ENCODE measurements at regions not wholly inside any gene's neighbourhood (a gene's known extent, or its start where the extent isn't known, plus 50 kb on each side); places are given as distances from the start of the nearest gene placed in this dataset.

DNA sequence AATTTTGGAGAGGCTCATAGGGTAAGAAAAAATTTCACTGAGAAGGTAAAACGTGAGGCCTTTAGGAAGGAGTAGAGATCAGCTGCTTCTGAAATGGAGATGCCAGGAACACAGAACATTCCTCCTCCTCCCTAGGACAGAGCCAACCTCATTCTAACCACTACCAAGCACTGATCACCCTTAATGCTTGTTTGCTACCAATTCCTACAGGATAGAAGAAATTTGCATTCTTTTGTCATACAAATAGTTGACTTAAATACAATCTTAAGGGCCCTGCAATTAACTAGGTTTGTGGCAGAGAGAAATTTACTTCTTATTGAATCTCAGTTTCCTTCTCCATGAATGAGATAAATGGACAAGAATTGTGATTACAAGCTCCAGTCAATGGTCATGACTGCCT lies 780.2 kb upstream of the WWC1 start:
- no peak for DNase-seq

DNA sequence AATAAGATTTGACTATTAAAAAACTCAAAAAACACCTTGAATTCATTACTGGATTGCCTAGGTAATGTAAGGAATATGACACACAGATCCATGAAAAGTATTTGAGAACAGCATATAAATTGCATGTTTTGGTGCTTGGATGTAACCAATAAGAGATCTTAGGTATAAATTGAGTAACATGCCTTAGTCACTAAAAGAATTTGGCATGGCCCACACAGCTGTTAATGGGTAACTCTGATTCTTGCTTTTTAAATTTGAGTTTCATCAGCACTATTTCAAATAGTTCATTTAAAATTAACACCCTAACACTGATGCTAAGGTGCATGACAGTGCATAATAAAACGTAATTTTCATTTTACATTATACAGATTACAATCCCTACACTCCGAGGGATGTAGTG lies 779.3 kb upstream of the WWC1 start:
- DNase-seq, result no peak

DNA sequence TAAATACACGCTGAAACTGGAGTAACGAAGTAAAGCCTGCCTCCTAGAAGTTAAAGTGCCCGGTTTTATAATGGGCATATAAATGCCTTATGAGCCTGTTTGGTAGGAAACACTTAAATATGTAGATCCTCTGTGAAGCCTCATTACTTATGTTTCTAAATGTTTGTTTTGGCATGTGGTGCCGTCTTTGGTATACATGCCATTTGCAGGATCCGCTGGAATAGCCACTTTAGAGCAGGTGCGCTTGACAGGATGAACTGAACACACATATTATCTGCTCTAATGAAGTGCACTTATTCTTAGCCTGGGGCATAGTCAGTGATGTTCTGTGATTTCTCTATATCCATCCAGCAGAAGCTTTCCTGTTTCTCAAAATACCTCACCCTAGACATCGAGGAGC lies 778.1 kb upstream of the WWC1 start:
- peak; percentile 73 for DNase-seq

DNA sequence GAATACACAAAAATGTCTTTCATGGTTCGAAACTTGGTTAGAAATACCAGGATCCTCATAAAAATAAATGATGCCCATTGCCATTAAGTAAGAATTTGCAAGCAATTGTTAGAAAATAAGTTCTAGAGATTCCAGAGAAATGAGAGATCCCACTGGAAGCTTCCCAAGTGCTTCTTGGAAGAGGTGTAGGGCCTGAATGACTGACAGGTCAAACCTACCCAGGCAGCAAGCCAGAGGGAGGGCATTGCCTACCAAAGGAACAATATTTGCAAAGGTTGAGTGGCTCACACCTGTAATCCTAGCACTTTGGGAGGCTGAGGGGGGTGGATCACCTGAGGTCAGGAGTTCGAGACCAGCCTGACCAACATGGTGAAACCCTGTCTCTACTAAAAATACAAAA lies 777.0 kb upstream of the WWC1 start:
- no peak for DNase-seq

DNA sequence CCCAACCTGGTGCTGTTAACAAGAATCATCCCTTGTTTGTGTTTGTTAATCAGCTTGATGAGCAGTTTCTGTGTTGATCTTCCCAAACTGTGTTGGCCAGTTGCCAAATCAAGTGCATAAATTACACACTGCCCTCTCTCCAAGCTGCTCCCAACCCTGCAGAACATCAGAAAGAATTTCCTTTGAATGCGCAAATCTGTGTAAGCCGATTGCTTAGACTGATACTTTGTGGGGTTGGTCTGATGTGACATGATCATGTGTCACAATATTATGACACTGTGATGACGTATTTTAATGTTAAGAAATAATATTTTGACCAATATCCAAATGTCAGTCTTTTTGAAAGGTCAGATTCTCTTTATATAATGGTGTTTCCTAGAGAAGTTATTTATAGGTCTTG lies 766.4 kb upstream of the WWC1 start:
- no peak for DNase-seq

DNA sequence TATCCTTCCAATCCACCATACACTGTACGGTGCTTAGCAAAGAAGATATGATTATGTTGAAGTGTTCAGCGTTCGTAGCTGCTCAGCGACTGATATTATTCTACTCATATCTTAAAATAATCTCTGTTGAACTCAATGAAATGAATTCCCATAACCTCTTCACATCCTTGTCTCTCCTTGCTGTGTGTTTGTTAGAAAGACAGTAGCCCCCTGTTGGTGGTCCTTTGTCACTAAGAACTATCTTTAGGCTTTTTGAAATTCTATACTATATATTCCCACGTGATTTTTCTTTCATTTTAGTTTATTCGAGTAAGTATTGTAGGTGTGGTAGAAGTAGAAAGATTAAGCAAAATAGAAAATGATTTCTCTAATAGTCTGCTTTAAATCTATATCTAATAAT lies 762.8 kb upstream of the WWC1 start:
- no peak for DNase-seq

DNA sequence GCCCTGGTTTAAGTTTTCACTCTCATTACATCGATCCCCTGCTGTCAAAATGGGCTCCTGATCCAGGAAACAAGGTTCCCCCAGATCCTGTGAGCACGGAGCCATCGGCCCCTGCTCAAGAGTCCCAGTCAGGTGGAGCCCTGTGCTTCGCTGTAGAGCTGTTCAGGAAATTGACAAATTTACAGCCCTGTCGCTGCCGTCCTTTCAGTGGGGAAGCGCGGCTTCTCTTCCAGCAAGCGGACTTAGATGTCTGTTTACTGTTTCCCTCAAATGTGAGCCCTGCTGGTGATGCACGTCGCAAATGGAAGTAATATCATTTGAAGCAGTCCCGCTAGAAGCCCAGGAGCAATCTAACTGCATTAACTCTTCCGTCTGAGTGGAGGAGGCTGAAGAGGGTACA lies 760.9 kb upstream of the WWC1 start:
- DNase-seq, result no peak

DNA sequence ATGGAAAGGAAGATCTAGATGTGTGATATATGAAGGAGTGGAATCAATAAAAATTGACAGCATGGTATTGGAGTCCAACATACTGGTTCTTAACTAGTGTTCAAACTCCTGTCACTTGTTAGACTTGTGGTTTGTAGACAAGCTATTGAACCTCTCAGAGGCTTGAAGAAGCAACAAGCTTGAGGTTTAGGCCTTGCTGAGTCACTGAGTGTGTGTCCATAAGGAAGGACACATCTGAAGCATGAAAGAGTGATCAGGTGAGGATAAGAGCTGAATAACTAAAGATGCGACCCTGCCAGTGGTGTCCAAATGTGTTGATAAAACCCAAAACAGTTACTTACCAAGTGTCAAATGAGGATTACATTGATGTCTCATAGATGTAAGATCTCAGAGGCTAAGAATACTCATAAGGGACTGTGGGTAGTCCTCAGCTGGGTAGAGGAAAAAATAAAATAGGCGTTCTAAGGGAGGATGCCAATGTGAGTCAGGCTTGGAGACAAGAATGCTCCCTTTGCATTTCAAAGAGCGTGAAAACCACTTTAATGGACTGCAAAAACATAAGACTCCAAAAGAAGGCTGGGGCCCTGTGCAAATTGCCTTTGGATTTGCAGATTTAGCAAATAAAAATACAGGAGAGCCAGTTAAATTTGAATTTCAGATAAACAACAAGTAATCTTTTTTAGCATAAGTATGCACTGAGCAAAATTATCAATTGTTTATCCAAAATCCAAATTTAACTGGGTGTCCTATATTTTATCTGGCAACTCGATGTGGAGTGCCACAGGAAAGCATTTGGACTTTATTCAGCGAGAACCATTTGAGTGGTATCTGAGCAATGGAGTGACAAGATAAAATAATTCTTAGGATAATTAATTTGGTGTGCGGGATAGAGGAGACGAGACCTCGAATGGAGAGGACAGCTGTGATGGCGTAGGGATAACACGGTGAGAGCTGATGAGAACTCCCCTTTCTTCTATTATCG lies 757.3 kb upstream of the WWC1 start:
- DNase-seq, result no peak

DNA sequence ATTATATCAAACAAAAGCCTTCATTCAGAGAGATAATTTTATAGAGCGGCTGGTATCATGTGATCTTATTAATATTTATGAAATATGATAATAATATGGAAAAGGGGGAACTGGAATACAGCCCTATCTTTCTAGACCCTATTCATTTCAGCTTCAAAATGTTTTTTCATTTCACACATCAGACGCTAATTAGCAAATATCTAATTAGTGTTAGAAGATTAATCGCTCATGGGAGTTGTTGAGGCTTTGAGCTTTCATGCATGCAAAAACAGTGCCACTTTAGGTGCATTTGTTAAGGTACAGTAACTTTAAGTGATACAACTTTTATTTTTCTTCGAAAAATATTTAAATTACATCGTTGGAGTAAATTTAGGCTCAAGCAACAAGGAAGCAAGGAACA lies 751.7 kb upstream of the WWC1 start:
- DNase-seq, result no peak

DNA sequence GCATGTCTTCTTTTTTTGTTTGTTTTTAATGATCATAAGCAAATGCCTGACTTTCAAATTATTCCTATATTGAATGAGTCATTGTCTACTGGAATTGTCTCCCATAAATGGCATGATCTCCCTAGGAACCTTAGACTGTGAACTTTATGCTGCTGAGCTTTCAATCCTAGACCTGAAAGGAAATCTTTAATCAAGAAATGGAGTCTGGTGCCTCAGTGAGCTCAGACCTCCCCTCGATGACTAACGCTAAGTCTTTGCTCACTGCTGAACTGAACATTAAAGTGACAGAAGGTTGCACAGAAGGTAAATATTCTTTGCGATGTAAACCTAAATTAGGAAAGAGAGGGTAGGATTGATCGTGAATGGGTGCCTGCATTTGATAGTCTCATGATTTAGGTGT lies 745.2 kb upstream of the WWC1 start:
- DNase-seq, result no peak

DNA sequence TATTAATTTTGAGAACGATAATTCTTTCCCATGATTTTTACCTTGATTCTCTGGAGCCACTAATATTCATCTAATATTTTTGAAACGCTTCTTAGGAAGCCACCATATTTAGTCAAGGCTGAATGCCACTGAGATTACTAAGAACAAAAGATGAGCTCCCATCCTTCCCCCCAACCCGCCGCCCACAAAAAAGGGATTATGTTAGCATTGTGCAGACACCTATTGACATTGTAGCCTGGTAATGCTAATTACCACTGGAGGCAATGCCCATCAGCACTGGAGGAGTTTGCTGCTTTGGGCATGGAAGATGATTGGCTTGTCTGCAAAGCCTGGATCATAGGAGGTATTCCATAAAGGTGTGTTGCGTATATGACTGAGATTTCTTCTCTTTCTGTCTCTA lies 739.1 kb upstream of the WWC1 start:
- no peak for DNase-seq

DNA sequence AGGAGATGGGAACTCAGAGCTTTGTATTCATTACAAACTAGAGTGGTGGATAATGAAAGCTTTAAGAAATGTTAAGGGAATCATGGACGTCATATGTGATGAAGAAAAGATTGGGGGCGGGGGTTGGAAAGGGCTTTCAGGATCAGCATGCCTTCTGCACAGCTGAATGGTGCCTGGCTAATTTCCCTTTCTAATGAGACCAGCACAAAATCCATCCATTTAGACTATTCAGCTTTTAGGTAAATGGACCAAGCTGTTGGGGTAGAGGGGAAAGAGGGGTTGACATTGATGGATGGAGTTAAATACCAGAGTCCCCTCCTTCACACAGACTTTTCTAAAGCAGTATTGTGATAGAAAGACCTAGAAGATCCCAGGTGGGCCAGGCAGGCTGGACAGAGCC lies 737.9 kb upstream of the WWC1 start:
- no peak for DNase-seq

DNA sequence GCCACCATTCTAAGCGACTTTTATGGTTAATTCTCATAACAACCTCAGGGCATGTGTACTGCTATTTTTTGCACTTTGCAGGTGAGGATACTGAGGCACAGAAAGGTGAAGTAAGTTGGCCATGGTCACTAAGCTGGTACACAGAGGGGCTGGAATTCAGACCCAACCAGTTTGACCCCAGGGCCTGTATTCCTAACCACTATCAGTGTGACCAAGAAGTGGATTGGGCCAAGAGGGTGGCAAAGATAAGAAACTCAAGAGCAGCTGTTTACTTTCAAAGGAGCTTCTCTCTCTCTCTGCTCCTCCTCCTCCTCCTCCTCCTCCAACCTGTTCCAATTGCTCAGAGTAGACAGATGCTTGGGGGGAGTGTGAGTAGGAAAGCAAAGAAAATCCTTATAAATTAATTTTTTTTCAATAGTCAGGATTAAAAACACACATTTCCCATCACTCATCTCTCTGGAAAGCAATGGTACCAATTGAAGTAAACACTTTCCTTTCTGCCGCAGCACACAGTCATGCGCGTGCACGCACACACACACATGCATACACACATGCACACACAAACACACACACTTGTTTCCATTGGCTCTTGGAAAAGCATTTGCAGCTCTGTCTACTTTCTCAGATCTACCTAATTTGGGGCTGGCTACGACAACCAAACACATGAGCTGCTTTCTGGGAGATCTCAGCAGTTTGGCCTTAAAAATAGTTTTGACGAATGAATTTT lies 736.7 kb upstream of the WWC1 start:
- no peak for DNase-seq

DNA sequence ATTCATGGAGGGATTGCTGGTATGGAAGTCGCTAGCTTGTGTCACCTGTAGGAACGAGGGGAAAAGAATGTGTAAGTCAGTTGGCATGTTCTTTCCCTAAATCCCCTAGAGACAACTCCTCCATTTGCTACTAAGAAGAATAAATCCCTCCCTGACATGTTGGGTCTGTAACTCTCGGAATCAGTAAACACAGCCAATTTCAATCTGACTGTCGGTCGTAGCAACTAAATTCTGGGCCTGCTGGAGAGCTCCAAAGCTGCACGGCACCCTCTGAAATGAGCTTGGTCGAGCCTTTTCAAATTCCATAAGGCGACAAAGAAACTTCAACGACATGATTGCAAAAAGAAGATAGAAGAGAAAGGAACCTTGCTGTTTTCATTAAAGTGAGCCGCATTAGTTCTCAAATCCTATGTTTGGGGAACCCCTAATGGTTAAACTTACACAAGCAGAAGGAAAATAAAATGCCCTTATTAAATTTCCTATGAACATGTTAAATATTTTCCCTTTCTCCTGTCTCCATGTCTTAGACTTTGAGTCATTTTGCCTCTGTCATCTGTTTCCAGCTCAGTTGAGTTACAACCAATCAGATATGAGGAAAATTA lies 735.8 kb upstream of the WWC1 start:
- DNase-seq, result no peak

DNA sequence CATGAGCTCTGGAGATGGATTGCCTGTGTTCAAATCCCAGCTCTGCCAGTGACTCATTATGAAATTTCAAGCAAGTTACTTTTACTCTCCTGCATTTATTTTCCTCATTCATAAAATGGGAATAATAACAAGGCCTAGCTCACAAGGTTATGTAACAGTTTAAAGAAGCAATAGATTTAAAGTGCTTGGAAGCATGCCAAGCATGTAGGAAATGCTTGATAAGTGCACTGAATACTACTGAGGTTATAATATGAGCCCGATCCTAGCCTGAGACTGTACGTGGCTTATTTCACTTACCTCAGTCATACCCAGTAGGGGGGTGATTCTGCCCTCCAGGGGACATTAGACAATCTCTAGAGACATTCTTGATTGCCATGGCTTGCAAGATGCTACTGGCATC lies 734.1 kb upstream of the WWC1 start:
- DNase-seq, result no peak

DNA sequence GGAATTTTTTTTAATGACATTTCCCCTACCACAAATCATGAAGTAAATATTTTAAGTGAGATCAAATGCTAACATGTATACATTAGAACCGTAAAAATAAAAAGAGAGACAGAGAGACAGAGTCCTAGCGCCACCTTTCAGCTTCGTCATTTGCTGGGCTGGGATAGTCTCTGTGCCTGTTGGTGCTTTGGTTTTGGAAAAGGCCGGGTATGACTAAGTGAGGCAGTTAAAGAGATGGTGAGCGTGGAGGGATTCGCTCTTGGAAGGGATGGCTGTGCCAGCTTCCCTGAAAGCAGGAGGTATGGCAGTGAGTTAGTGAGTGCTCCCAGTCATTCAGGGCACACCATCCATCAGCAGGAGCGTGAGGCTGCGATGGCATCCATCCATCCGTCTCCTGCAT lies 729.6 kb upstream of the WWC1 start:
- no peak for DNase-seq

DNA sequence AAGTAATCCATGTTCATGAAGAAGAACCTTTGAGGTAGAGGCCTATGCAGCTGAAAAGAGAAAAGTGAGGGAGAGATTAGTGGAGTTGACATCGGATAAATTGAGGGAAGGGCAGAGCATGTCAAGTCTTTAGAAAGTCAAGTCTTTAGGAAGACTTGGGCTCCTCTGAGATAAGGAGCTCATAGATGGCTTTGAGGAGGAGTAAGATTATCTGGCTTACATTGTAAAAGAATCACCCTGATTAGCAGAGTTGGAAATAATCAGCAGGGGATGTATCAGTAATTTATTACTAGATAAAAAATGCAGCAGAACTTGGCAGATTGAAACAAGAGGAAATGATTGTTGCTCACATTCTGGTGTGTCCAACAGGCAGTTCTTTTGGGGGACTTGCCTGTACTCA lies 727.2 kb upstream of the WWC1 start:
- DNase-seq, result no peak

DNA sequence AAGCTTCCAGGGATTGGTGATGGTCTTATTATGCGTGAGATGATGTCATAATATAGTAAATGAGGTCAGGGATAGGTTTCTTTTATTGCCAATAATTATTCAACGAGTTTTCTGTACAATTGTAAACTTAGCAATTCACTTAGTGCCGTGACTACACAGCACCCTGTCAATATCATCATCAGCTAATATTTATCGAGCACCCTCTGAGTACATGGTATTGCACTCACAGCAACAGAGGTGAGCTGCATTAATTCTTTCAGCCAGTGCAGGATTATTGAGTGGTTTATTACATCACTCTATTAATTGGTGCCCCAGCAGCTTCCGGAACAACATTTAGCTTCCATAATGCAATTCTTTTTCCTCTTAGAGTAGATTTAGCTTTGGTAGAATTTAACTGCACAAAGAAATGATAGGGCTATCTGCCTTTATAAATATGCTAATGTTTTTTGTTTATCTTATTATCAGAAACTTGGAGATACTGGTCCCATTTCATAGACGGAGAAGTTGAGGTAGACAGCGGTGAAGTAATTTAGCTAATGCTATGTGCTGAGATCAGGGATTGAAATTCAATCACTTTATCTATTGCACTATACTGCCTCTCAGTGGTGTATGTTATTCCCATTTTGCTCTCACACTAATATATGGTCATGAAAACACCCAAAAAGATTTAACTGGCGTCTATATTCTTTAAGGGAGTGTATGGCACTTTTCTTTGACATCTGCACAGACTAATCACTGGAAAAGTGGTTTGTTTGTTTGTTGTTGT lies 726.1 kb upstream of the WWC1 start:
- DNase-seq, result peak; percentile 8

DNA sequence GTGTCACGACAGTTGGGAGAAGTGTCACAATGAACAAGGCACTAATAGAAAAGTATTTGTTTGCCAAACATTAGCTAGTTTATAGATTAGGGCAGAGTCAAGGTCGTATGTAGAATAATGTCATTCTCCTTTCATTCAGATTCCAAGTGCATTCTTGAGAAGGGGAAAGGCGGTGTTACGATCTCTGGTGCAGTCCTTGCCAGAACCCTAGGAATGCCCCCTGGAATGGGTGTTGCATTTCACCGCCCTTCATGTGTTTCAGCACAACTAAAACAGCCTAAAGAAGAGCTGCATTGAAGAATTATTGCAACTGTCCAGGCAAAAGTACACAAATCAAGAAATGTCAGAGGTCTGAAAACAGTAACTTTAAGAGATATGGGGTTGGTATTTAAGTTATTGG lies 721.0 kb upstream of the WWC1 start:
- DNase-seq, result no peak

DNA sequence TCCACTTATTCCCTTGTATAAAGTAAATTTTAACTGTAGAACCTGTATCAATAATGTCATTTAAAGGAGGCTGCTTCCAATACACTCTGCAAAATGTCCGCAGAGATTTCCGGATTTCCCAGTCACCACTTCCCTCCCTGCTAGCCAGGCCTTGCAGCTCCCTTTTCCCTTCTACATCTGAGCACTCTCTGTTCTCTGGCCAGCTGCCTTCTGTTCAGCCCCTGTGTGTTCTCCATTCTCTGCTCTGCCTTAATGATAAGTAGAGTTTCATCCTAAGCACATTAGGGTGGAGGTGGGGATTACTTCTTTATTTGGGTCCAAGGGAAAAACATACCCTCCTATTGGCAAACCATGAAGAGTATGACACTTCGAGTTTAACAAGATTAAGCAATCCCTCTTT lies 719.6 kb upstream of the WWC1 start:
- DNase-seq, result no peak

DNA sequence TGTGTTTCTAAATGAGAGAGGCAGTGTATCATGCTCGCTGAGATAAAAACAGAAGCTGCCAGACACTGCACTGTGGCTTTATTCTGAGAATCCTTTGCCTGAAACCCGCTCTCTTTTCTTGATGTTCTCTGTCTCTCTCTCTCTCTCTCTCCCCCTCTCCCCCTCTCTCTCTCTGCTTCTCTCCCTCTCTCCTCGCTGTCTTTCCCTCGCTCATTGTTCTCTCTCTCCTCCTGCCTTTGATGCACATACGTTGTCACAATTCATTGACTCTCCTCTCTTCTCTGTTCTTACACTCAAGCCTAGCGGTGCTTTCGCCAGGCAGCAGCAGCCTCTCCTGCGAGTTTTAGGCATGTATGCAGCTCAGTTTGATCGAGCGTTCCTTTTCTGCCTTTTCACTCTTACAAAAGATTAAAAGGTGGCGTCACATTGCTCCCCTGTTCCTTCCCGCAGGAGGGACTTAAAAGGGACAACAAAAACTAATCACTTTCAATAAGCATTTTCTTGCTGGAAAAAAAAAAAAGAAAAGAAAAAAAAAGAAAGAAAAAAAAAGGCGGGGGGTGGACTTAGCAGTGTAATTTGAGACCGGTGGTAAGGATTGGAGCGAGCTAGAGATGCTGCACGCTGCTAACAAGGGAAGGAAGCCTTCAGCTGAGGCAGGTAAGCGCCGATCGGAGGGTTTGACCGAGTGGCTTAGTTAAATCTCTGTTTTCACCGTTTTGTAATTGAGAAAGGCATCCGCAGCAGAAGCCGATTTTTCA lies 717.9 kb upstream of the WWC1 start:
- no peak for DNase-seq

DNA sequence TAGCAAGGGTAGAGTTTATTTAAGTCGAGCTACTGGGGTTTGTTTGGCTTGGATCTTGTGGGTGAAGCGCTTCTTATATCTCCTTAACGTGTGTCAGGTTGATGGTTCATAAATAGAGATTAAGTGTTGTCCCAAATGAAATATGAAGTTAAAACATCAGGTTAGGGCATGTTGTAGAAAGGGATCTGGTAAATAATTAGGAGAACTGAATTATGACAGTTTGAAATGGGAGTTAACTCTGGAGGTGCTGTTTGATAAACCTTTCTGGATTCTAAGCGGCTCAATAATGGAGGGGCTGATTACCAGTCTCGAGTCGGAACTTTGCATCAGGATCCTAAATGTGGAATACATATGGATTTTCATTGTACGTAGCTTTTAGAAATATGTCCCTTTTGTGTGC lies 717.0 kb upstream of the WWC1 start:
- no peak for DNase-seq

DNA sequence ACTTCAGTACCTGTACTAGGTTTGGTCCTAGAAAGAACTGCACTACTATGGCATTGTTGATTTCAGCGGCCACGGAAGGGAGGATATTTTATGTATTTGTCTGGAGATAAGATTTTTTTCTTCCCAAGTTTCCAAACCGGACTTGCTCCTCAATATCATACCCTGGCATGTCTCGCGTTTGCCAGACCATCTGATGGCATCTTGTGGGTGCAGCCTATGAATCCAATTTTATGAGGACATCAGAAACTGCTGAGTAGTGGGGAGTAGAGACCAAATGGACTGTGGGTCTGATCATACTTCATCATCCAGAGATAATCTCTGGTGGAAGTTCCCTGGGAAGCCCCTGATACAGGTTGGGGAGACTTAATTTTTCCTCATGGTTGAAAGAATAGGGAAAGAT lies 716.1 kb upstream of the WWC1 start:
- DNase-seq, result no peak

Measured in NCI-H1092 treated with DMSO at 0.1 percent for 48 hours (cell line).